ENCODE measurements at regions not wholly inside any gene's neighbourhood (a gene's known extent, or its start where the extent isn't known, plus 50 kb on each side); places are given as distances from the start of the nearest gene placed in this dataset.

DNA sequence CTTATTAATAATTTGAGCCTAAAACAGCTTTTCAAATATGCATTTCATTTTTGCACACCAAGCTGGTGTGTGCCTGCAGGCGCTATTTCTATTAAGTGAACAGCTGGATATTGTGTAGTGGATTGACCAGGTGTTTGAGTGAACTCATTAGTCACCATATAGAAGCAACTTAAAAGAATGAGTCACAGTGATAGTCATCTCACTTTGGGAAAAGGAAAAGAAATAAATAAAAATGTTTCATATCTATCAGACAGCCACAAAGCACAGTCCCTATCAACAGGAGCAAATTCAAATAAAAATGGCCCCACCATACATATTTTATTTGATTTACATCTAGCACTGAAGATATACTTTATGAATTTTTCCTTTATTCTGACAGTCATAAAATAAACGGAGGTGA is 456.5 kb upstream of the CDH9 start:
- no peak overlapping the region for H3K4me3 ChIP-seq (ENCODE audit: low read depth, low read length)
- DNase-seq (ENCODE audit: low read depth): no peak
- TF ChIP-seq, protein P1, sequence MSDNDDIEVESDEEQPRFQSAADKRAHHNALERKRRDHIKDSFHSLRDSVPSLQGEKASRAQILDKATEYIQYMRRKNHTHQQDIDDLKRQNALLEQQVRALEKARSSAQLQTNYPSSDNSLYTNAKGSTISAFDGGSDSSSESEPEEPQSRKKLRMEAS (IDR thresholded peaks at IDR 0.05; ENCODE audit: low read depth, low read length): no peak
- no peak for TF ChIP-seq POLR2A (IDR thresholded peaks at IDR 0.05; ENCODE audit: extremely low read depth, insufficient read length)
- TF ChIP-seq, protein P2, sequence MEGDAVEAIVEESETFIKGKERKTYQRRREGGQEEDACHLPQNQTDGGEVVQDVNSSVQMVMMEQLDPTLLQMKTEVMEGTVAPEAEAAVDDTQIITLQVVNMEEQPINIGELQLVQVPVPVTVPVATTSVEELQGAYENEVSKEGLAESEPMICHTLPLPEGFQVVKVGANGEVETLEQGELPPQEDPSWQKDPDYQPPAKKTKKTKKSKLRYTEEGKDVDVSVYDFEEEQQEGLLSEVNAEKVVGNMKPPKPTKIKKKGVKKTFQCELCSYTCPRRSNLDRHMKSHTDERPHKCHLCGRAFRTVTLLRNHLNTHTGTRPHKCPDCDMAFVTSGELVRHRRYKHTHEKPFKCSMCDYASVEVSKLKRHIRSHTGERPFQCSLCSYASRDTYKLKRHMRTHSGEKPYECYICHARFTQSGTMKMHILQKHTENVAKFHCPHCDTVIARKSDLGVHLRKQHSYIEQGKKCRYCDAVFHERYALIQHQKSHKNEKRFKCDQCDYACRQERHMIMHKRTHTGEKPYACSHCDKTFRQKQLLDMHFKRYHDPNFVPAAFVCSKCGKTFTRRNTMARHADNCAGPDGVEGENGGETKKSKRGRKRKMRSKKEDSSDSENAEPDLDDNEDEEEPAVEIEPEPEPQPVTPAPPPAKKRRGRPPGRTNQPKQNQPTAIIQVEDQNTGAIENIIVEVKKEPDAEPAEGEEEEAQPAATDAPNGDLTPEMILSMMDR (IDR thresholded peaks at IDR 0.05; ENCODE audit: low read depth, low read length): no peak
- no peak for TF ChIP-seq MYC (IDR thresholded peaks at IDR 0.05; ENCODE audit: low read depth, low read length)

DNA sequence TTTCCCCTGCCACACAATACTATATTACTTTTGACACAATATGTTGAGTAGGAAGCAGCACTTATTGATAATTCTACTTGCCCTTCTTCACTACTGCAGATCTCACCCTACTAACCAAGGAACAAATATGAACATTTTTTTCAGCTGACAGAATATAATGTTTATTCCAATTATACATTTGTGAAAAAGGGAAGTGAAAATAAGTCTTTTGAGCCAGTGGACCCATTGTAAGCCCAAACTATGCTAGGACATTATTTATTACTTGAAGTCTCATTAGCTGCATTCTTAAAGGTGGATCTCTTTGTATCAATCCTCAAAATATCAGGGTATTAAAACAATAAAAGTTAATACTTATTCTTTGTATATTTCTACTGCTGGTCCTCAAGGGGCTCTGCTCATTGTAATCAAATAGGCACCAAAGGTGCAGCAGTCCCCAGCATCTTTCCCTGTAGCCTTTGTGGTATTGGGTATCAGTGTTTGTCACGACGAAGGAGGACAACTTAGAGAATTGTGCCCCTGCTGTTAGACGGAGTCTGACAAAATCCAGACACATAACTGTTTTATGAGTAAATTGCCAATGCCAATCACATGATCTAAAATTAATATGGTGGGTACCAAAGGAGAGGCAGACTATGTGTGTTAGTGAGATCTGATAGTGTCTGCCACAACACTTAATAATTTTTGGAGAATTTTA is 453.5 kb upstream of the CDH9 start:
- DNase-seq (ENCODE audit: low read depth): no peak
- TF ChIP-seq, protein P2 (IDR thresholded peaks at IDR 0.05; ENCODE audit: low read depth, low read length): no peak
- TF ChIP-seq POLR2A (IDR thresholded peaks at IDR 0.05; ENCODE audit: extremely low read depth, insufficient read length): no peak
- no peak for TF ChIP-seq MYC (IDR thresholded peaks at IDR 0.05; ENCODE audit: low read depth, low read length)
- TF ChIP-seq, protein P1 (IDR thresholded peaks at IDR 0.05; ENCODE audit: low read depth, low read length): no peak
- H3K4me3 ChIP-seq (ENCODE audit: low read depth, low read length): no peak overlapping the region

DNA sequence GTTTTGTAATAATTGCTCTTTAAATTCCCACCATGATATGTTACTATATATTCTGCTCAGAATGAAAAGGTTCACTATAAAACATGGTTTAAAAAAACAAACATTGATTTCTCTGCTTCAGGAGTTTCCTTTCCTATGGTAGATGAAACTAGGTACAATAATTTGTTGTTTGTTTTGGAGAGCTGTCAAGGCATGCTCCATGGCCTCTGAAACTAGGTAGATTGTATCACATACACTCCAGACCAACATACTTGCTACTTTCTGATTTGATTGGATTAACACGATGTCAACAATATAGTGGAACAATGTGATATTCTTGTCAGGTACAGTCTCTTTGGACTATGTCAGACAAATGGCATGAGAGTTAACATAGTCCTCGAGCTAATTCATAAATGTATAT is 452.7 kb upstream of the CDH9 start:
- H3K4me3 ChIP-seq (ENCODE audit: low read depth, low read length): no peak overlapping the region
- TF ChIP-seq, protein P1 (IDR thresholded peaks at IDR 0.05; ENCODE audit: low read depth, low read length): no peak
- TF ChIP-seq, protein P2 (IDR thresholded peaks at IDR 0.05; ENCODE audit: low read depth, low read length): no peak
- TF ChIP-seq POLR2A (IDR thresholded peaks at IDR 0.05; ENCODE audit: extremely low read depth, insufficient read length) (no peak), MYC (IDR thresholded peaks at IDR 0.05; ENCODE audit: low read depth, low read length) (no peak)
- no peak for DNase-seq (ENCODE audit: low read depth)

DNA sequence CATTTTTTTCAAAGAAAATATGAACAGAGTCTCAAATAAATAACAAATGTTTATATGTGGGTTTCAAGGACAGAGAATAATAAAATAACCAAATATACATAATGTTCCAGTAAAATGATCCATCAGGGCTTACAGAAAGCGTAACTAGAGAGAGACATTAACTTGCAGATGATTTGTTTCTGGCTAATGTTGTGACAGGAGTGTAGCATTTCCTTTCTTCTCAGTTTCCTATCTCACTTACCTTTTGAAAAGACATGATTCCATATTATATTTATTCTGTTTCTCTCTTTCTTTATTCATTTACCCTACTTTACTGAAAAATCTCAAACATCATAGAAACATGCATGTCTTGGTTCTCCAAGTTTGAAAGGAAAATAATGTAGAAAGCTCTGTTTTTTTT is 451.3 kb upstream of the CDH9 start:
- TF ChIP-seq, protein P1 (IDR thresholded peaks at IDR 0.05; ENCODE audit: low read depth, low read length): no peak
- TF ChIP-seq POLR2A (IDR thresholded peaks at IDR 0.05; ENCODE audit: extremely low read depth, insufficient read length): no peak
- no peak for TF ChIP-seq MYC (IDR thresholded peaks at IDR 0.05; ENCODE audit: low read depth, low read length)
- TF ChIP-seq, protein P2 (IDR thresholded peaks at IDR 0.05; ENCODE audit: low read depth, low read length): no peak
- H3K4me3 ChIP-seq (ENCODE audit: low read depth, low read length): no peak overlapping the region
- DNase-seq (ENCODE audit: low read depth): no peak

DNA sequence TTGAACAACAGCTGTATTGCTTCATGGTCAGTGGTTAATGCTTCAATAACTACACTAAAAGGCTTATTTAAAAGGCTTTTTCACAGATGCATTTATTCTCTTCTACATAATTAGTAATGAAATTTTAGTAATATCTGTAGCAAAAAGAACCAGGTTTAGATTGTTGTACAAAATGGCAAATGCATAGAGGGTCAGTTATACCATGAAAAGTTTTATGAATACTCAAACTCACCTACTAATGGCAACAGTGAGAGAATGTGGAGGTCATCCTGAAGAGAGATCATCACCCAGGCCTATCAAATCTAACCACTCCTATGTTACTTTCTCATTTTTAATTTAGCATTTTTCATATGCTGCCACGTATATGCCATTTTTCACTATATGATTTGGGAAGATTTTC is 444.3 kb upstream of the CDH9 start:
- H3K4me3 ChIP-seq (ENCODE audit: low read depth, low read length): no peak overlapping the region
- no peak for DNase-seq (ENCODE audit: low read depth)
- TF ChIP-seq, protein P1 (IDR thresholded peaks at IDR 0.05; ENCODE audit: low read depth, low read length): no peak
- no peak for TF ChIP-seq POLR2A (IDR thresholded peaks at IDR 0.05; ENCODE audit: extremely low read depth, insufficient read length)
- TF ChIP-seq, protein P2 (IDR thresholded peaks at IDR 0.05; ENCODE audit: low read depth, low read length): no peak
- TF ChIP-seq MYC (IDR thresholded peaks at IDR 0.05; ENCODE audit: low read depth, low read length): no peak
